ENCODE measurements at regions not wholly inside any gene's neighbourhood (a gene's known extent, or its start where the extent isn't known, plus 50 kb on each side); places are given as distances from the start of the nearest gene placed in this dataset.
"Not testable (repeated sequence)": the region's sequence is repeated elsewhere in the genome, so short reads cannot be mapped to it uniquely, and the experiment has no call there.

- no peak for TF ChIP-seq CTCF (IDR thresholded peaks at IDR 0.05; ENCODE audit: low read depth, low read length, missing control alignments)
- peak; percentile 15 for DNase-seq (ENCODE audit: extremely low read depth, low read depth)
- H3K4me3 ChIP-seq (replicated peaks; ENCODE audit: low read depth, low read length), result no peak overlapping the region
These were observed 894.7 kb downstream of the OTOL1 start for GRCh38 chr3:162391301-162391700.

- DNase-seq (ENCODE audit: extremely low read depth, low read depth), result no peak
- TF ChIP-seq CTCF (IDR thresholded peaks at IDR 0.05; ENCODE audit: low read depth, low read length, missing control alignments), result no peak
- no peak overlapping the region for H3K4me3 ChIP-seq (replicated peaks; ENCODE audit: low read depth, low read length)
These were observed 898.9 kb downstream of the OTOL1 start for GRCh38 chr3:162395496-162395895.

GRCh38 chr3:162398554-162398953 lies 901.9 kb downstream of the OTOL1 start:
- no peak for TF ChIP-seq CTCF (IDR thresholded peaks at IDR 0.05; ENCODE audit: low read depth, low read length, missing control alignments)
- H3K4me3 ChIP-seq (replicated peaks; ENCODE audit: low read depth, low read length), result no peak overlapping the region
- DNase-seq (ENCODE audit: extremely low read depth, low read depth), result no peak

- no peak for TF ChIP-seq CTCF (IDR thresholded peaks at IDR 0.05; ENCODE audit: low read depth, low read length, missing control alignments)
- DNase-seq (ENCODE audit: extremely low read depth, low read depth), result no peak
- no peak overlapping the region for H3K4me3 ChIP-seq (replicated peaks; ENCODE audit: low read depth, low read length)
These were observed 904.1 kb downstream of the OTOL1 start for GRCh38 chr3:162400697-162401096.

GRCh38 chr3:162411556-162411955 lies 914.9 kb downstream of the OTOL1 start:
- not testable (repeated sequence) for H3K4me3 ChIP-seq (replicated peaks; ENCODE audit: low read depth, low read length); DNase-seq (ENCODE audit: extremely low read depth, low read depth)

GRCh38 chr3:162421721-162422120 lies 925.1 kb downstream of the OTOL1 start:
- DNase-seq (ENCODE audit: extremely low read depth, low read depth), result no peak
- no peak overlapping the region for H3K4me3 ChIP-seq (replicated peaks; ENCODE audit: low read depth, low read length)
- TF ChIP-seq CTCF (IDR thresholded peaks at IDR 0.05; ENCODE audit: low read depth, low read length, missing control alignments), result no peak

GRCh38 chr3:162428192-162428591 lies 931.6 kb downstream of the OTOL1 start:
- no peak overlapping the region for H3K4me3 ChIP-seq (replicated peaks; ENCODE audit: low read depth, low read length)
- no peak for DNase-seq (ENCODE audit: extremely low read depth, low read depth)
- TF ChIP-seq CTCF (IDR thresholded peaks at IDR 0.05; ENCODE audit: low read depth, low read length, missing control alignments), result no peak
